ENCODE measurements at regions not wholly inside any gene's neighbourhood (a gene's known extent, or its start where the extent isn't known, plus 50 kb on each side); places are given as distances from the start of the nearest gene placed in this dataset.

DNA sequence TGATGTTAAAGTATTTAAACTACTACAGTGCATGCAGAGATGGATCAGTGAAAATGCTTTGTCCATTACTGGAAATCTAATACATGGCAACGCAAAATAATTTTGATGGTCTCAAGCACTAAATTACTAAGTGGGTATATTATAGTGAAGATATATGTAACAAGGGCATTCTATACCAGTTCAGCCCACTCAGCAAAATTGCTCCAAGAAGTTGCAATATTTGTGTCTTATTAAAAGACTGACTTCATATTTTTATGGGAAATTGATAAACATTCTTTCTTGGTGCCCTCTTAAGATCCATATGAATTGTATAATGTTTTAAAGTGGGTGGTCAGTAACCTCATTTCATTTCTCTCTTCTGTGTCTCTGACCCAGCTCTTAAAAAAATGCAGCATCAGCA lies 343.1 kb upstream of the MEX3C start:
- TF ChIP-seq, protein P1, sequence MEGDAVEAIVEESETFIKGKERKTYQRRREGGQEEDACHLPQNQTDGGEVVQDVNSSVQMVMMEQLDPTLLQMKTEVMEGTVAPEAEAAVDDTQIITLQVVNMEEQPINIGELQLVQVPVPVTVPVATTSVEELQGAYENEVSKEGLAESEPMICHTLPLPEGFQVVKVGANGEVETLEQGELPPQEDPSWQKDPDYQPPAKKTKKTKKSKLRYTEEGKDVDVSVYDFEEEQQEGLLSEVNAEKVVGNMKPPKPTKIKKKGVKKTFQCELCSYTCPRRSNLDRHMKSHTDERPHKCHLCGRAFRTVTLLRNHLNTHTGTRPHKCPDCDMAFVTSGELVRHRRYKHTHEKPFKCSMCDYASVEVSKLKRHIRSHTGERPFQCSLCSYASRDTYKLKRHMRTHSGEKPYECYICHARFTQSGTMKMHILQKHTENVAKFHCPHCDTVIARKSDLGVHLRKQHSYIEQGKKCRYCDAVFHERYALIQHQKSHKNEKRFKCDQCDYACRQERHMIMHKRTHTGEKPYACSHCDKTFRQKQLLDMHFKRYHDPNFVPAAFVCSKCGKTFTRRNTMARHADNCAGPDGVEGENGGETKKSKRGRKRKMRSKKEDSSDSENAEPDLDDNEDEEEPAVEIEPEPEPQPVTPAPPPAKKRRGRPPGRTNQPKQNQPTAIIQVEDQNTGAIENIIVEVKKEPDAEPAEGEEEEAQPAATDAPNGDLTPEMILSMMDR (conservative IDR thresholded peaks at IDR 0.05; ENCODE audit: low read depth, low read length), result no peak
- DNase-seq (ENCODE audit: low read depth), result no peak

DNA sequence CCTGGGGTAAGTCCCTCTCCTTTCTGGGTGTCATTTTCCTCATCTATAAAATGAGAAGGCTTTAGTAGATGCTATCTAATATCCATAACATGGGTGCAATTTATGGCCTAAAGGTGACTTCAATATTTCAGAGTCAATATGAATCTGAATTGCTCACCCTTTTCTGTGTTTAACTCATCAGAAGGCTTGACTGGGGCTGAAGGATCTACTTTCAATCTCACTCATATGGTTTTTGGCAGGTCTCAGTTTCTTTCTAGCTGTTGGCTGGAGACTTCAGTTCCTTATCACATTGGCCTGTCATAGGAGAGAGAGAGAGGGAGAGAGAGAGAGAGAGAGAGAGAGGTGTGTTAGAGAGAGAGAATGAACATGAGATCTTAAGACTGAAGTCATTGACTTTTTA lies 343.7 kb upstream of the MEX3C start:
- no peak for DNase-seq (ENCODE audit: low read depth)
- TF ChIP-seq, protein P1 (conservative IDR thresholded peaks at IDR 0.05; ENCODE audit: low read depth, low read length), result no peak
- no peak overlapping the region for H3K4me3 ChIP-seq (ENCODE audit: low read depth, low read length)

More for the DNA sequence above, 343.1 kb upstream of the MEX3C start:
- H3K4me3 ChIP-seq (ENCODE audit: low read depth, low read length), result no peak overlapping the region

DNA sequence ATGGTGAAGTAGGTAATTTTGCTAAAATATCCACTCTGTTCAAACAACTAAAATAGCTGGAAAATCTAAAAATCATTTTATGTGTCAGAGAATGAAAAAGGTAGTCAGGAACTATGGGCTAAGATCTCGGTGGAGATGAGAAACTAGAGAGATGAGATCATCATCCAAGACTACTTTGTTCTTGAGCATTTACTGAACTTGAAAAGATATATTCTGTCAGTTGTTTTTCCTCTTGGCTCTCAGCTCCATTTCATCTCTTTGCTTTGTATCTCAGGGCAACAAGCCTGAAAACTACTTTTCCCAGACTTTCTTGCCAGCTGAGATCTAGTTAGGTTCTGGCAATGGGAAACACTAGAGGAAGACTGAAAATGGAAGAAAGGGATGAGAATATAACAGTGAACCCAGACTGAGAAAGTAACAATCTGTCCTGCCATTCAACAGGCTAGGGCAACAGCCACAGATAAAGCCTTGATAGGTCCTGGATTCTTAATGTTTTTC lies 346.2 kb upstream of the MEX3C start:
- H3K4me3 ChIP-seq (ENCODE audit: low read depth, low read length), result no peak overlapping the region
- no peak for DNase-seq (ENCODE audit: low read depth)
- TF ChIP-seq, protein P1 (conservative IDR thresholded peaks at IDR 0.05; ENCODE audit: low read depth, low read length), result no peak

DNA sequence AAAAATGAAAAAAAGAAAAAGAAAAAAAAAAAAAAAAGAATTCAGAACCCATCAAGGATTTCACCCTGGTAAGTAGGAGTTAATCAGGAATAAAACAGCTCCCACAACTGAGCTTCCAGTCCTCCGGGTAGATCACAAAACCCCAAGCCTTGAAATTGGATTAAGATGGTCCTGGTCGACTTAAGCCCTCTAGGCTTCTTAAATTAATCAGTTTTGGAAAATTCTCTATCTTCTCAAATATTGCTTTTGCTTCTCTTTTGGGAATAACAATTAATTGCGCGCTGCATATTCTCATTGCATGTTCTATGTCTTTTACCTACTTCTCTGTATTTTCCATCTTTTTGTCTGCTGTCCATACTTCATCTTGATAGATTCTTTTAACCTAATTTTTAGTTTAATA lies 348.0 kb upstream of the MEX3C start:
- H3K4me3 ChIP-seq (ENCODE audit: low read depth, low read length), result no peak overlapping the region
- DNase-seq (ENCODE audit: low read depth), result no peak
- TF ChIP-seq, protein P1 (conservative IDR thresholded peaks at IDR 0.05; ENCODE audit: low read depth, low read length), result no peak

DNA sequence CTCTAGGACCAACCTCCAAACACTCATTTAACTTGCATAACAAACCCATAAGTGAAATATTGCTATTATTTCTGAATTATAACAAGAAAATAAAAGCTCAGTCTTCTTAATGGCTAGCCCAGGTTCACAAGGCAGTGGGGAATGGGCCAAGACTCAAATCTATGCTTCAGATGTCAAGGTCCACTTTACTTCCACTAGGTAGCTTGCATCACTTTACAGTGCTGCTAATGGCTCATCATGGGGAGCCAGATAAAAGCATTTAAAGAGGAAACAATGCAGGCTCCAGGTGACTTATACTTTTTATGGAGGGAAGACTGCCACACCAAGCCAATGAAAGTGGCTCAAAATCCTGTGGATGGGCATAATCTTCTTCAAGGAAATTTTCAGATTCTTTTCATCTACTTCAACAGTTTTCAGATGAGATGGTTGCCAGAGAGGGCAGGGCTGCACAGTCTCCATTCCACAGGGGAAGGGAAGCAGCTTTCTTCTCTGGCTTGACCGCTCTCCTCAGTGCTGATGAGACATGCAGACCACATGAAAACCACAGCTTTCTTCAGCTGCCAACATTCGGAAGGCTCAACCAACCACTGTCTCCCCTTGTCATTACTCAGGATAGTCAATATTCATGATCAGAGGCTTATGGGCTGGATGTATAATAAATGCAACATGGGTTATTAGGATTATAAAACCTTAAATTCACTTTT lies 361.9 kb upstream of the MEX3C start:
- no peak for DNase-seq (ENCODE audit: low read depth)
- TF ChIP-seq, protein P1 (conservative IDR thresholded peaks at IDR 0.05; ENCODE audit: low read depth, low read length), result no peak

DNA sequence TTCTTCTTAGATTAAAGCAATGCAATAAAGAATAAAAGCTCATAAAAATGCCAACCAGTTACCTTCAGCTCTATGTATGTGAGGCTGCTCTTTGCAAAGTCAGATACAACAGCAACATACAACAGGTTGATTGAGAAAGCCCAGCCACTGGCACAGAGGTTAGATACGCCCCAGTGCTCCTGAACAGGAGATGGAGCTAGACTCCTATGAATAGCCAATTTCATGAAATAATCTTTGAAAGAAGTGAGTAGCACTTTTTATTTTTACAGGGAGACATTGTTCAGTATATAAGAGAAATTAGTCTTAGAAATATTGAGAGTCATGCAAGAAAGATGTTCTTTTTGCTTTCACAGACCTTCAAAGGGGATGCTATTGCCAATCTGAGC lies 362.4 kb upstream of the MEX3C start:
- TF ChIP-seq, protein P1 (conservative IDR thresholded peaks at IDR 0.05; ENCODE audit: low read depth, low read length), result peak; percentile 22
- DNase-seq (ENCODE audit: low read depth), result no peak
- no peak overlapping the region for H3K4me3 ChIP-seq (ENCODE audit: low read depth, low read length)

More for the DNA sequence above, 361.9 kb upstream of the MEX3C start:
- H3K4me3 ChIP-seq (ENCODE audit: low read depth, low read length), result no peak overlapping the region

DNA sequence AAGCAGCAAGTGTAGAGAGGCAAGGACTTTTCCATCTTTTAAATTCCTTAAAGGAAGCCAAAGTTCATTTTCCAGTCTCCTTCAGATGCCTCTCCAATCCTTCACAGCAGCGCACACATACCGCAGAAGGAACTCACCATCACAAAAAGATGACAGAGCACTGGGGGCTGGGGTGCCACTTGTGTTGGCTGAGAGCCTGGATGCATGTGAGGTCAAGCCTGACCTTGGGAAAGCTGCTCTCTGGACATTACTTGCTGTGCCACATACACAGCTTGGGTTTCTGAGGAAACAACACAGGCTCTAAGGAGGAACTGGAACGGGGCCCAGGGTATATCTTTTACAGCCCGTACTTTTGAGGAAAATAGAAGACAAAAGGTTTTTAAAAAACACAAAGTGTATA lies 364.3 kb upstream of the MEX3C start:
- TF ChIP-seq, protein P1 (conservative IDR thresholded peaks at IDR 0.05; ENCODE audit: low read depth, low read length), result no peak
- peak; percentile 38 for DNase-seq (ENCODE audit: low read depth)
- no peak overlapping the region for H3K4me3 ChIP-seq (ENCODE audit: low read depth, low read length)

Data from epithelial cell of proximal tubule (primary cell).